Kidney (tissue), 13 donors: ENCODE measurements at regions not wholly inside any gene's neighbourhood (a gene's known extent, or its start where the extent isn't known, plus 50 kb on each side); places are given as distances from the start of the nearest gene placed in this dataset.

Experiments used
- DNase-seq, 5 donors: peaks; one replicate each; pipeline ENCODE4 v3.0.0-alpha.2; 2013 to 2020
- FAIRE-seq: peaks from 2 replicates; lab custom pipeline; 2012; peaks lifted over from hg19 to GRCh38; lab: Jason Lieb, UNC
- H3K27ac ChIP-seq, 2 donors: one replicate each; pipeline ENCODE4 v1.7.0; 2013; ENCODE audit warnings: low read depth in 2 of 2, low read length in 2 of 2, inconsistent platforms in 1 of 2
- H3K27me3 ChIP-seq: one replicate; pipeline ENCODE4 v1.7.1; 2013; ENCODE audit warnings: low read length, inconsistent platforms; ENCODE audit not compliant: control insufficient read depth, insufficient read depth
- H3K36me3 ChIP-seq, 3 donors: one replicate each; pipeline versions ENCODE4 v1.7.0 to v1.7.1; 2013; ENCODE audit warnings: low read length in 3 of 3, control low read depth in 1 of 3, inconsistent platforms in 1 of 3; ENCODE audit not compliant: insufficient read depth in 3 of 3, control insufficient read depth in 2 of 3
- H3K4me1 ChIP-seq, 3 donors: one replicate each; pipeline versions ENCODE4 v1.7.0 to v1.7.1; 2013; ENCODE audit warnings: low read length in 3 of 3, inconsistent platforms in 1 of 3, low read depth in 1 of 3; ENCODE audit not compliant: control insufficient read depth in 2 of 3, insufficient read depth in 2 of 3
- H3K4me3 ChIP-seq, 3 donors: one replicate each; pipeline versions ENCODE4 v1.7.0 to v1.8.1; 2013; ENCODE audit warnings: low read length in 3 of 3, control low read depth in 1 of 3, inconsistent platforms in 1 of 3
- H3K9ac ChIP-seq, 3 donors: one replicate each; pipeline versions ENCODE4 v1.7.0 to v1.7.1; 2013; ENCODE audit warnings: low read length in 3 of 3, control low read depth in 1 of 3, inconsistent platforms in 1 of 3
- H3K9me3 ChIP-seq, 3 donors: one replicate each; pipeline versions ENCODE4 v1.7.0 to v1.7.1; 2013; ENCODE audit warnings: low read length in 3 of 3, control low read depth in 1 of 3, inconsistent platforms in 1 of 3; ENCODE audit not compliant: control insufficient read depth in 2 of 3, insufficient read depth in 1 of 3
- intact Hi-C: fragments of 100-400 bp; cut with DNase I; formaldehyde crosslinking; loops from one replicate; pipeline ENCODE4 v1.11.1; 2022
- TF ChIP-seq, protein P1 (sequence below): IDR thresholded peaks from 3 replicates; pipeline ENCODE4 v1.5.1; 2012; ENCODE audit warnings: mild to moderate bottlenecking, moderate library complexity, borderline replicate concordance; ENCODE audit not compliant: insufficient read depth; ENCODE audit errors: extremely low read depth
- donor health status: control.
- donor health status: control.
- donor health status: control.
- donor health status: control.
- donor health status: control.
- donor health status: DM: yes; HTN: yes; CAD: no.
- donor health status: Normal renal cell carcinoma (clear cell type).

GRCh38 chr22:44384563-44385295, 72.0 kb upstream of the SHISAL1 start:
- no peak overlapping the region for H3K27ac ChIP-seq
- H3K36me3 ChIP-seq = no peaks in the 10 kb centered on the region
- no peaks in the 10 kb centered on the region for H3K9me3 ChIP-seq
- FAIRE-seq (no peak), DNase-seq (peak in 2 of 5 donors; percentile 40 to 52)
- TF ChIP-seq, protein P1, sequence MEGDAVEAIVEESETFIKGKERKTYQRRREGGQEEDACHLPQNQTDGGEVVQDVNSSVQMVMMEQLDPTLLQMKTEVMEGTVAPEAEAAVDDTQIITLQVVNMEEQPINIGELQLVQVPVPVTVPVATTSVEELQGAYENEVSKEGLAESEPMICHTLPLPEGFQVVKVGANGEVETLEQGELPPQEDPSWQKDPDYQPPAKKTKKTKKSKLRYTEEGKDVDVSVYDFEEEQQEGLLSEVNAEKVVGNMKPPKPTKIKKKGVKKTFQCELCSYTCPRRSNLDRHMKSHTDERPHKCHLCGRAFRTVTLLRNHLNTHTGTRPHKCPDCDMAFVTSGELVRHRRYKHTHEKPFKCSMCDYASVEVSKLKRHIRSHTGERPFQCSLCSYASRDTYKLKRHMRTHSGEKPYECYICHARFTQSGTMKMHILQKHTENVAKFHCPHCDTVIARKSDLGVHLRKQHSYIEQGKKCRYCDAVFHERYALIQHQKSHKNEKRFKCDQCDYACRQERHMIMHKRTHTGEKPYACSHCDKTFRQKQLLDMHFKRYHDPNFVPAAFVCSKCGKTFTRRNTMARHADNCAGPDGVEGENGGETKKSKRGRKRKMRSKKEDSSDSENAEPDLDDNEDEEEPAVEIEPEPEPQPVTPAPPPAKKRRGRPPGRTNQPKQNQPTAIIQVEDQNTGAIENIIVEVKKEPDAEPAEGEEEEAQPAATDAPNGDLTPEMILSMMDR = no peak
- no peak overlapping the region for H3K9ac ChIP-seq
- intact Hi-C loops = no loop called here
- H3K4me3 ChIP-seq = no peak overlapping the region
- H3K4me1 ChIP-seq = no peaks in the 10 kb centered on the region
- H3K27me3 ChIP-seq = no peaks in the 10 kb centered on the region

GRCh38 chr22:44383652-44384562, 71.2 kb upstream of the SHISAL1 start:
- peak in 2 of 5 donors; percentile 29 to 33 for DNase-seq

DNA sequence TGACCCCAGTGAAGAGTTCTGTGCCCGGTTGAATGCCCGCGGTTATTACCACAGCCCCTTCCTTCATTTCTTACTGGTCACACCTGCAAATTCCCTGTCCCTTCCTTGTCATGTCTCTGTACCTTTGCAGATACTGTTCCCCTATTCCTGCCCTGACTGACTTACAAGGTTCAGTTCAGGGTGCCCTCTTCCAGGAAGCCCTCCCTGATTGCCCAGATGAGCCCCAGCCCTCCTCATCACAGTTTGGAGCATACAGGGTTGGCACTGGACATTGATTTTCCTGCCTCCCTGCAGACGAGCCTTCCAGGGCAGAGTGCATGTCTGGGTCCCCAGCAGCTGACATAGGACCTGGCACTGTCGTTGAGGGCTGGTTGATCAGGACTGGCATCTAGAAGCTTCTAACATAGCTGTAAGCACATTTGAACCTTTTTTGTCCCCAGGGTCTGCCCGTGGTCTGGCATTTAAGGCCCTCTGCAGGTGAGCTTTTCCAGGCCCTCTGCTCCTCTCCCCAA, 70.4 kb upstream of the SHISAL1 start:
- DNase-seq = no peak
- H3K27me3 ChIP-seq = no peaks in the 10 kb centered on the region
- TF ChIP-seq, protein P1 = no peak
- intact Hi-C loops = no loop called here
- no peak overlapping the region for H3K27ac ChIP-seq
- no peak for FAIRE-seq
- no peaks in the 10 kb centered on the region for H3K36me3 ChIP-seq
- no peak overlapping the region for H3K9ac ChIP-seq
- H3K9me3 ChIP-seq = peaks cover 0 to 3% (median 3%) of the 10 kb centered on the region in 3 donors
- H3K4me1 ChIP-seq = no peaks in the 10 kb centered on the region
- H3K4me3 ChIP-seq = no peak overlapping the region

More at GRCh38 chr22:44383652-44384562, 71.2 kb upstream of the SHISAL1 start:
- FAIRE-seq = no peak
- Histone ChIP-seq H3K4me1 (no peaks in the 10 kb centered on the region), H3K36me3 (no peaks in the 10 kb centered on the region), H3K9me3 (peaks cover 0 to 2% (median 0%) of the 10 kb centered on the region in 3 donors), H3K27me3 (no peaks in the 10 kb centered on the region), H3K27ac (no peak overlapping the region), H3K9ac (no peak overlapping the region), H3K4me3 (no peak overlapping the region)
- intact Hi-C loops = no loop called here
- TF ChIP-seq, protein P1 = no peak
